H1 (cell line): ENCODE measurements at regions not wholly inside any gene's neighbourhood (a gene's known extent, or its start where the extent isn't known, plus 50 kb on each side); places are given as distances from the start of the nearest gene placed in this dataset.
A peak's percentile ranks its signal among the peaks of the same experiment; 100 is the strongest.

Experiments used
- CTCF ChIA-PET: fragments of 300-600 bp; sonication (Branson Sonifier 250); formaldehyde crosslinking; loops from one replicate; lab custom pipeline; 2021; ENCODE audit not compliant: partially characterized antibody; lab: Charles Lee
- POLR2A ChIA-PET: fragments of 300-600 bp; sonication (Branson Sonifier 250); formaldehyde crosslinking; loops from one replicate; lab custom pipeline; 2021; ENCODE audit warnings: inconsistent platforms; ENCODE audit not compliant: partially characterized antibody; lab: Charles Lee
- DNase-seq, 2 experiments: peaks; one replicate each; pipeline versions ENCODE4 v3.0.0 to v3.0.0-alpha.2; 2010 to 2022; ENCODE audit warnings: low spot score in 2 of 2, low read depth in 1 of 2, mixed read lengths in 1 of 2
- FAIRE-seq: peaks from 2 replicates; lab custom pipeline; 2011; peaks lifted over from hg19 to GRCh38; lab: Jason Lieb, UNC
- H2AFZ ChIP-seq: 2 replicates; pipeline ENCODE4 v1.8.1; 2012; ENCODE audit warnings: low read length, inconsistent platforms
- H2AK5ac ChIP-seq: 2 replicates; pipeline ENCODE4 v1.6.1; 2013; ENCODE audit warnings: low read depth, low read length
- H2BK120ac ChIP-seq: replicated peaks from 2 replicates; pipeline ENCODE3; 2013; ENCODE audit warnings: low read depth, low read length, inconsistent platforms
- H2BK12ac ChIP-seq: 2 replicates; pipeline ENCODE4 v1.6.1; 2013; ENCODE audit warnings: low read depth, low read length
- H2BK15ac ChIP-seq: 2 replicates; pipeline ENCODE4 v1.6.1; 2013; ENCODE audit warnings: low read length
- H2BK20ac ChIP-seq: 2 replicates; pipeline ENCODE4 v1.6.1; 2013; ENCODE audit warnings: low read length
- H2BK5ac ChIP-seq: 2 replicates; pipeline ENCODE4 v1.6.1; 2013; ENCODE audit warnings: low read depth, low read length
- H3K14ac ChIP-seq: 2 replicates; pipeline ENCODE4 v1.6.1; 2013; ENCODE audit warnings: inconsistent platforms; ENCODE audit not compliant: insufficient read length
- H3K18ac ChIP-seq: 2 replicates; pipeline ENCODE4 v1.6.1; 2013; ENCODE audit warnings: low read length; ENCODE audit errors: extremely low read depth
- H3K23ac ChIP-seq: 2 replicates; pipeline ENCODE4 v1.6.1; 2013; ENCODE audit warnings: inconsistent platforms; ENCODE audit not compliant: insufficient read length
- H3K23me2 ChIP-seq: 2 replicates; pipeline ENCODE4 v1.6.1; 2013; ENCODE audit warnings: low read depth, low read length
- H3K27ac ChIP-seq: 2 replicates; pipeline ENCODE4 v1.6.1; 2011; ENCODE audit warnings: low read depth, low read length, inconsistent platforms
- H3K27me3 ChIP-seq, 4 experiments: replicated peaks in 1 of 4; 1 replicate in 1 of 4; 2 replicates in 3 of 4; pipeline versions ENCODE4 v1.6.1 to v1.8.1; 2011 to 2013; ENCODE audit warnings: low read length in 3 of 4, mild to moderate bottlenecking in 3 of 4, inconsistent platforms in 2 of 4, mixed read lengths in 2 of 4, moderate library complexity in 1 of 4; ENCODE audit not compliant: control insufficient read depth in 3 of 4, insufficient read depth in 3 of 4; ENCODE audit errors: extremely low read depth in 1 of 4
- H3K36me3 ChIP-seq, 4 experiments: 2 replicates each; pipeline versions ENCODE4 v1.6.1 to v1.8.1; 2011 to 2013; ENCODE audit warnings: mild to moderate bottlenecking in 4 of 4, low read length in 3 of 4, moderate library complexity in 2 of 4, control low read depth in 1 of 4, inconsistent platforms in 1 of 4; ENCODE audit not compliant: insufficient read depth in 4 of 4, control insufficient read depth in 2 of 4
- H3K4ac ChIP-seq: replicated peaks from 2 replicates; pipeline ENCODE3; 2013; ENCODE audit warnings: low read length, low read depth, mixed read lengths, inconsistent platforms; ENCODE audit not compliant: insufficient read length
- H3K4me1 ChIP-seq, 4 experiments: replicated peaks in 1 of 4; 1 replicate in 1 of 4; 2 replicates in 3 of 4; pipeline versions ENCODE4 v1.6.1 to v1.8.1; 2011 to 2013; ENCODE audit warnings: low read length in 3 of 4, inconsistent platforms in 2 of 4, mixed read lengths in 1 of 4; ENCODE audit not compliant: insufficient read depth in 4 of 4, control insufficient read depth in 3 of 4
- H3K4me2 ChIP-seq, 2 experiments: 2 replicates each; pipeline versions ENCODE4 v1.6.1 to v1.8.1; 2011 to 2013; ENCODE audit warnings: low read depth in 2 of 2, low read length in 2 of 2, control low read depth in 1 of 2, inconsistent platforms in 1 of 2, mild to moderate bottlenecking in 1 of 2; ENCODE audit not compliant: insufficient read depth in 1 of 2
- H3K4me3 ChIP-seq, 4 experiments: fragments of 200-600, 300-600 bp in 1 of 4; sonication (generic), shearing (Covaris generic), sonication (Bioruptor Twin) in 1 of 4; 2 replicates each; pipeline versions ENCODE4 v1.5.1 to v1.8.1; 2011 to 2016; ENCODE audit warnings: low read length in 4 of 4, low read depth in 3 of 4, control low read depth in 2 of 4, inconsistent platforms in 2 of 4, mild to moderate bottlenecking in 2 of 4, mixed read lengths in 1 of 4, moderate library complexity in 1 of 4; ENCODE audit not compliant: insufficient read depth in 2 of 4; ENCODE audit errors: extremely low read depth in 1 of 4
- H3K56ac ChIP-seq: replicated peaks from 2 replicates; pipeline ENCODE3; 2013; ENCODE audit warnings: low read depth, mild to moderate bottlenecking, mixed read lengths, low read length, inconsistent platforms; ENCODE audit not compliant: insufficient read length
- H3K79me1 ChIP-seq: 2 replicates; pipeline ENCODE4 v1.6.1; 2013; ENCODE audit warnings: low read depth, low read length, control low read depth
- H3K79me2 ChIP-seq, 2 experiments: 2 replicates each; pipeline versions ENCODE4 v1.6.1 to v1.8.1; 2012 to 2013; ENCODE audit warnings: low read length in 2 of 2, mild to moderate bottlenecking in 2 of 2, inconsistent platforms in 1 of 2; ENCODE audit not compliant: insufficient read depth in 2 of 2, control insufficient read depth in 1 of 2
- H3K9ac ChIP-seq, 4 experiments: replicated peaks in 1 of 4; 1 replicate in 1 of 4; 2 replicates in 3 of 4; pipeline versions ENCODE4 v1.6.1 to v1.8.1; 2011 to 2013; ENCODE audit warnings: low read depth in 3 of 4, low read length in 3 of 4, control low read depth in 2 of 4, mild to moderate bottlenecking in 2 of 4, moderate library complexity in 2 of 4, inconsistent platforms in 1 of 4; ENCODE audit errors: extremely low read depth in 1 of 4
- H3K9me3 ChIP-seq, 2 experiments: 2 replicates each; pipeline versions ENCODE4 v1.6.1 to v1.8.1; 2012 to 2013; ENCODE audit warnings: mild to moderate bottlenecking in 2 of 2, moderate library complexity in 2 of 2, control low read depth in 1 of 2, inconsistent platforms in 1 of 2, low read depth in 1 of 2, low read length in 1 of 2, mixed read lengths in 1 of 2; ENCODE audit not compliant: insufficient read depth in 2 of 2
- H4K20me1 ChIP-seq, 2 experiments: replicated peaks in 1 of 2; 2 replicates each; pipeline versions ENCODE3 to v1.8.1; 2011 to 2013; ENCODE audit warnings: inconsistent platforms in 2 of 2, low read length in 2 of 2, mild to moderate bottlenecking in 1 of 2; ENCODE audit not compliant: insufficient read depth in 2 of 2, control insufficient read depth in 1 of 2
- H4K5ac ChIP-seq: 2 replicates; pipeline ENCODE4 v1.6.1; 2013; ENCODE audit warnings: low read length, low read depth, mixed read lengths, inconsistent platforms; ENCODE audit not compliant: insufficient read length
- H4K8ac ChIP-seq: 2 replicates; pipeline ENCODE4 v1.8.0; 2013; ENCODE audit warnings: mild to moderate bottlenecking, moderate library complexity, low read length, inconsistent platforms; ENCODE audit not compliant: insufficient read depth; ENCODE audit errors: extremely low read depth
- H4K91ac ChIP-seq: replicated peaks from 2 replicates; pipeline ENCODE3; 2013; ENCODE audit warnings: low read length, mixed read lengths, inconsistent platforms; ENCODE audit not compliant: insufficient read length
- ATF3 ChIP-seq: IDR thresholded peaks from 2 replicates; pipeline ENCODE4 v1.6.1; 2011; ENCODE audit warnings: low read depth, mild to moderate bottlenecking, low read length; ENCODE audit not compliant: insufficient read depth
- CBX5 ChIP-seq: fragments of 300-800, 300-1000 bp; sonication (generic); IDR thresholded peaks from 2 replicates; pipeline ENCODE4 v1.7.1; 2016; ENCODE audit warnings: antibody characterized with exemption, low read length, low read depth
- CHD1 ChIP-seq: IDR thresholded peaks from 2 replicates; pipeline ENCODE4 v1.6.1; 2012; ENCODE audit warnings: low read depth, low read length, improper control_type of control experiment
- HDAC2 ChIP-seq, 2 experiments: fragments of 300-600 bp in 1 of 2; sonication (generic) in 1 of 2; IDR thresholded peaks; 2 replicates each; pipeline ENCODE4 v1.6.1; 2011 to 2012; ENCODE audit warnings: low read depth in 2 of 2, low read length in 2 of 2, mild to moderate bottlenecking in 2 of 2, moderate library complexity in 2 of 2, borderline replicate concordance in 1 of 2, inconsistent platforms in 1 of 2
- HDAC6 ChIP-seq: IDR thresholded peaks from one replicate; pipeline ENCODE4 v1.7.1; 2012; ENCODE audit warnings: low read depth, mild to moderate bottlenecking, inconsistent platforms, low read length, moderate library complexity
- JUN ChIP-seq: IDR thresholded peaks from 2 replicates; pipeline ENCODE4 v1.6.1; 2011; ENCODE audit warnings: low read depth, mild to moderate bottlenecking, improper control_type of control experiment, low read length
- JUND ChIP-seq: IDR thresholded peaks from 2 replicates; pipeline ENCODE4 v1.6.1; 2011; ENCODE audit warnings: mild to moderate bottlenecking, improper control_type of control experiment, low read length
- NRF1 ChIP-seq: IDR thresholded peaks from 2 replicates; pipeline ENCODE4 v1.6.1; 2011; ENCODE audit warnings: mild to moderate bottlenecking, low read depth, low read length, improper control_type of control experiment
- RBBP5 ChIP-seq: IDR thresholded peaks from 2 replicates; pipeline ENCODE4 v1.7.1; 2012; ENCODE audit warnings: low read depth, mild to moderate bottlenecking, inconsistent platforms, low read length, moderate library complexity, borderline replicate concordance
- RNF2 ChIP-seq: fragments of 200-900, 300-1000 bp; sonication (generic); IDR thresholded peaks from 2 replicates; pipeline ENCODE4 v1.7.1; 2016; ENCODE audit warnings: borderline replicate concordance, low read depth, mild to moderate bottlenecking, antibody characterized with exemption, low read length; ENCODE audit not compliant: poor library complexity, severe bottlenecking; ENCODE audit errors: missing control alignments
- SAP30 ChIP-seq: fragments of 300-600 bp; sonication (generic); IDR thresholded peaks from 2 replicates; pipeline ENCODE4 v1.7.1; 2012; ENCODE audit warnings: low read length, moderate library complexity, mild to moderate bottlenecking, inconsistent platforms; ENCODE audit not compliant: insufficient read depth, insufficient replicate concordance
- SIX5 ChIP-seq: IDR thresholded peaks from 2 replicates; pipeline ENCODE4 v1.6.1; 2011; ENCODE audit warnings: mild to moderate bottlenecking, low read depth, low read length
- SP1 ChIP-seq: IDR thresholded peaks from 2 replicates; pipeline ENCODE4 v1.6.1; 2011; ENCODE audit warnings: low read depth, low read length
- YY1 ChIP-seq: IDR thresholded peaks from 2 replicates; pipeline ENCODE4 v1.6.1; 2011; ENCODE audit warnings: low read depth, mild to moderate bottlenecking, low read length
- WGBS, 2 experiments: shearing (Covaris generic) in 1 of 2; methylation state at CpG; one replicate each; pipeline versions ENCODE4 v1.1.6 to v1.1.7; 2013 to 2015; ENCODE audit warnings: low lambda C conversion rate in 2 of 2, mixed read lengths in 2 of 2, inconsistent platforms in 1 of 2, low coverage in 1 of 2, missing lambda C conversion rate in 1 of 2; ENCODE audit not compliant: insufficient replicate concordance in 2 of 2, insufficient coverage in 1 of 2, insufficient read length in 1 of 2; ENCODE audit errors: extremely low coverage in 1 of 2, missing lambda C conversion rate in 1 of 2; 5-methylcytosine and 5-hydroxymethylcytosine counted together

GRCh38 chr10:64271508-64271907 is 750.3 kb downstream of the REEP3 start:
- H2BK12ac ChIP-seq = no peak overlapping the region
- no peak overlapping the region for H3K18ac ChIP-seq
- no peaks in the 10 kb centered on the region for H3K4me1 ChIP-seq
- peak overlapping the region; percentile 81; the same call in 1 of the 2 replicates for H2AFZ ChIP-seq
- FAIRE-seq = no peak
- no peaks in the 10 kb centered on the region for H3K36me3 ChIP-seq
- no peak overlapping the region for H3K4ac ChIP-seq
- no peak overlapping the region for H2BK5ac ChIP-seq
- no peak overlapping the region for H3K9ac ChIP-seq
- ChIA-PET POLR2A (no interaction called here), CTCF (interaction anchor here (0.6 to 3.9 kb wide), 19 partner anchors 8 to 461 kb away, joined by 3 to 30 read pairs (median 4); no protein-coding TSS in a partner anchor)
- no peaks in the 10 kb centered on the region for H3K9me3 ChIP-seq
- no peak overlapping the region for H2BK120ac ChIP-seq
- no peak overlapping the region for H4K91ac ChIP-seq
- H3K4me2 ChIP-seq = no peak overlapping the region
- H2AK5ac ChIP-seq = no peak overlapping the region
- H3K56ac ChIP-seq = no peak overlapping the region
- no peak overlapping the region for H3K23ac ChIP-seq
- H3K79me1 ChIP-seq = no peaks in the 10 kb centered on the region
- no peak overlapping the region for H2BK15ac ChIP-seq
- WGBS, 2 experiments = 78% methylated on average over 3 of the region's 3 CpGs; no CpG with 5 or more reads in 1 of the 2 experiments
- H2BK20ac ChIP-seq = no peak overlapping the region
- DNase-seq = no peak
- no peaks in the 10 kb centered on the region for H4K20me1 ChIP-seq
- no peaks in the 10 kb centered on the region for H3K79me2 ChIP-seq
- no peak overlapping the region for H3K14ac ChIP-seq
- no peaks in the 10 kb centered on the region for H3K27me3 ChIP-seq
- no peak overlapping the region for H4K8ac ChIP-seq
- H3K27ac ChIP-seq = no peak overlapping the region
- no peak overlapping the region for H3K4me3 ChIP-seq
- H4K5ac ChIP-seq = no peak overlapping the region
- no peaks in the 10 kb centered on the region for H3K23me2 ChIP-seq
- TF ChIP-seq HDAC6 = no peak
- TF ChIP-seq ATF3 = no peak
- TF ChIP-seq YY1 = no peak
- TF ChIP-seq SP1 = no peak
- TF ChIP-seq JUN = no peak
- TF ChIP-seq RNF2 = no peak
- TF ChIP-seq HDAC2 (IDR thresholded peaks at IDR 0.05; ENCODE audit: borderline replicate concordance in 1 of 2, low read depth in 2 of 2, low read length in 2 of 2) = no peak
- TF ChIP-seq SAP30 = no peak
- TF ChIP-seq SIX5 = no peak
- TF ChIP-seq CHD1 = no peak
- no peak for TF ChIP-seq JUND
- no peak for TF ChIP-seq CBX5
- TF ChIP-seq NRF1 = no peak
- TF ChIP-seq RBBP5 = no peak
